Breast epithelium (tissue), 4 donors: ENCODE measurements at regions not wholly inside any gene's neighbourhood (a gene's known extent, or its start where the extent isn't known, plus 50 kb on each side); places are given as distances from the start of the nearest gene placed in this dataset.

Experiments used
- DNase-seq, 2 donors: peaks; one replicate each; pipeline ENCODE4 v3.0.0-alpha.2; 2019; ENCODE audit warnings: low spot score in 2 of 2
- H3K27ac ChIP-seq, 2 donors: fragments of 200-600 bp; sonication (generic) in 1 of 2; one replicate each; pipeline ENCODE4 v1.5.1; 2016 to 2019; ENCODE audit warnings: mild to moderate bottlenecking in 1 of 2
- H3K27me3 ChIP-seq, 2 donors: fragments of 200-600 bp; sonication (generic) in 1 of 2; one replicate each; pipeline versions ENCODE4 v1.5.1 to v1.6.0; 2017 to 2019; ENCODE audit warnings: control low read depth in 1 of 2, mild to moderate bottlenecking in 1 of 2
- H3K36me3 ChIP-seq: fragments of 200-600 bp; one replicate; pipeline ENCODE4 v1.5.1; 2019
- H3K4me1 ChIP-seq, 2 donors: fragments of 200-600 bp; sonication (generic); one replicate each; pipeline ENCODE4 v1.5.1; 2016 to 2019; ENCODE audit warnings: control low read depth in 1 of 2
- H3K4me3 ChIP-seq, 3 donors: fragments of 200-600 bp; sonication (generic); 1 replicate in 2 of 3; 2 replicates in 1 of 3; pipeline ENCODE4 v1.5.1; 2016 to 2019; ENCODE audit warnings: mild to moderate bottlenecking in 3 of 3, moderate library complexity in 2 of 3
- H3K9me3 ChIP-seq, 2 donors: fragments of 200-600 bp; sonication (generic) in 1 of 2; one replicate each; pipeline ENCODE4 v1.5.1; 2016 to 2019; ENCODE audit warnings: control low read depth in 1 of 2
- CTCF ChIP-seq, 3 donors: fragments of 450-650 bp; IDR thresholded peaks; one replicate each; pipeline ENCODE4 v1.5.1; 2016 to 2017; ENCODE audit warnings: antibody characterized with exemption in 3 of 3, mild to moderate bottlenecking in 3 of 3, moderate library complexity in 3 of 3
- POLR2A ChIP-seq: fragments of 450-650 bp; IDR thresholded peaks from one replicate; pipeline ENCODE4 v1.6.1; 2016; ENCODE audit warnings: antibody characterized with exemption, mild to moderate bottlenecking, moderate library complexity
- POLR2AphosphoS5 ChIP-seq, 3 donors: sonication (generic); formaldehyde crosslinking; IDR thresholded peaks; one replicate each; pipeline ENCODE4 v1.6.1; 2017; ENCODE audit warnings: antibody characterized with exemption in 3 of 3
- intact Hi-C: fragments of 100-400 bp; cut with DNase I; formaldehyde crosslinking; loops from one replicate; pipeline ENCODE4 v1.15.1; 2023; ENCODE audit warnings: low total_unique reads

GRCh38 chr5:4313138-4313537 lies 717.5 kb downstream of the IRX1 start:
- Histone ChIP-seq H3K36me3 (no peaks in the 10 kb centered on the region), H3K9me3 (no peaks in the 10 kb centered on the region), H3K4me1 (no peaks in the 10 kb centered on the region), H3K27me3 (no peaks in the 10 kb centered on the region), H3K27ac (no peak overlapping the region), H3K4me3 (no peak overlapping the region)
- TF ChIP-seq CTCF (IDR thresholded peaks at IDR 0.05), result no peak
- TF ChIP-seq POLR2AphosphoS5 (IDR thresholded peaks at IDR 0.05), result no peak
- intact Hi-C loops, result no loop called here
- no peak for DNase-seq

- H3K27me3 ChIP-seq, result no peaks in the 10 kb centered on the region
- H3K9me3 ChIP-seq, result no peaks in the 10 kb centered on the region
- H3K4me3 ChIP-seq, result no peak overlapping the region
- TF ChIP-seq POLR2A (no peak), CTCF (IDR thresholded peaks at IDR 0.05) (no peak), POLR2AphosphoS5 (IDR thresholded peaks at IDR 0.05) (no peak)
- intact Hi-C loops, result no loop called here
- no peaks in the 10 kb centered on the region for H3K4me1 ChIP-seq
- H3K27ac ChIP-seq, result no peak overlapping the region
- H3K36me3 ChIP-seq, result no peaks in the 10 kb centered on the region
- DNase-seq, result no peak
Observed at GRCh38 chr5:4319478-4320128, 724.0 kb downstream of the IRX1 start.

- Histone ChIP-seq H3K27ac (no peak overlapping the region), H3K4me1 (no peaks in the 10 kb centered on the region), H3K9me3 (no peaks in the 10 kb centered on the region), H3K4me3 (no peak overlapping the region), H3K36me3 (no peaks in the 10 kb centered on the region), H3K27me3 (no peaks in the 10 kb centered on the region)
- TF ChIP-seq POLR2A (no peak), POLR2AphosphoS5 (IDR thresholded peaks at IDR 0.05) (no peak), CTCF (IDR thresholded peaks at IDR 0.05) (no peak)
- intact Hi-C loops, result no loop called here
- DNase-seq, result no peak
Observed at GRCh38 chr5:4330327-4330726, 734.7 kb downstream of the IRX1 start.

GRCh38 chr5:4335078-4335477 lies 739.4 kb downstream of the IRX1 start:
- TF ChIP-seq CTCF (IDR thresholded peaks at IDR 0.05) (no peak), POLR2A (no peak), POLR2AphosphoS5 (IDR thresholded peaks at IDR 0.05) (no peak)
- no peak for DNase-seq
- H3K36me3 ChIP-seq, result no peaks in the 10 kb centered on the region
- H3K27ac ChIP-seq, result no peak overlapping the region
- no peaks in the 10 kb centered on the region for H3K9me3 ChIP-seq
- peaks cover 0 to 15% of the 10 kb centered on the region in 2 donors for H3K4me1 ChIP-seq
- H3K27me3 ChIP-seq, result no peaks in the 10 kb centered on the region
- intact Hi-C loops, result no loop called here
- H3K4me3 ChIP-seq, result no peak overlapping the region

GRCh38 chr5:4337519-4337918 lies 741.9 kb downstream of the IRX1 start:
- H3K27ac ChIP-seq, result peak overlapping the region; percentile 67 to 83
- no peaks in the 10 kb centered on the region for H3K27me3 ChIP-seq
- H3K4me3 ChIP-seq, result no peak overlapping the region
- no peak for TF ChIP-seq CTCF (IDR thresholded peaks at IDR 0.05)
- TF ChIP-seq POLR2A, result no peak
- no peak for TF ChIP-seq POLR2AphosphoS5 (IDR thresholded peaks at IDR 0.05)
- intact Hi-C loops, result no loop called here
- H3K36me3 ChIP-seq, result no peaks in the 10 kb centered on the region
- no peaks in the 10 kb centered on the region for H3K9me3 ChIP-seq
- DNase-seq, result peak in 1 of 2 donors; percentile 35
- peaks cover 0 to 24% of the 10 kb centered on the region in 2 donors for H3K4me1 ChIP-seq
